AG04449 (cell line): ENCODE measurements at regions not wholly inside any gene's neighbourhood (a gene's known extent, or its start where the extent isn't known, plus 50 kb on each side); places are given as distances from the start of the nearest gene placed in this dataset.

Experiments used
- CTCF ChIA-PET: fragments of 350-600 bp; formaldehyde crosslinking; extraction: SDS; loops from one replicate; lab custom pipeline; 2021; ENCODE audit warnings: antibody characterized with exemption; lab: Yijun Ruan, JAX
- POLR2A ChIA-PET: fragments of 400-600, 350-600 bp; formaldehyde crosslinking; extraction: SDS; loops from one replicate; lab custom pipeline; 2020; ENCODE audit warnings: antibody characterized with exemption, inconsistent platforms; lab: Yijun Ruan, JAX
- DNase-seq: peaks from one replicate; pipeline ENCODE4 v3.0.0-alpha.2; 2010; ENCODE audit warnings: low read depth, low spot score
- H3K4me3 ChIP-seq: 2 replicates; pipeline ENCODE4 v1.5.1; 2011; ENCODE audit warnings: low read depth, mild to moderate bottlenecking, control low read depth, low read length
- CTCF ChIP-seq: IDR thresholded peaks from one replicate; pipeline ENCODE4 v1.5.1; 2011; ENCODE audit warnings: mild to moderate bottlenecking, moderate library complexity, low read length, control low read depth, inconsistent platforms; ENCODE audit not compliant: insufficient read depth; ENCODE audit errors: missing control alignments

DNA sequence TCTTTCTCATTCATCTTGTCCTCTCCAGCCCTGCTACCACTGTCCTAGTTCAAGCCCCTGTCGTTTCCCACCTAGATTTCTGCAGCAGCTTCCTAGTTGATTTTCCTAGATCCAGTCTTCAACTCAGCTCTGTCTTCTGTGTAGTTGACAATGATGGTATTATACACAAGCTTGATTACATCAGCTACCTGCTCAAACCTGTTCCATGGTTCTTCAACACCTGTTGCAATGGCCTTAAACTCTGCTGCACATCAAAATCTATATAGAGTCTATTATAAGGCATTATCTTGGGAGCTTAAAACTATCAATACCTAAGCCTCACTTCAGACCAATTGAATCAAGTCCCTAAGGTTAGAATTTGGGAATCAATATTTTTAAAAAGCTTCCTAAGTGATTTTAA, 71.7 kb upstream of the PELI2 start:
- DNase-seq, result no peak
- H3K4me3 ChIP-seq, result no peak overlapping the region
- POLR2A ChIA-PET, result no interaction called here
- CTCF ChIA-PET, result no interaction called here
- TF ChIP-seq CTCF, result no peak

DNA sequence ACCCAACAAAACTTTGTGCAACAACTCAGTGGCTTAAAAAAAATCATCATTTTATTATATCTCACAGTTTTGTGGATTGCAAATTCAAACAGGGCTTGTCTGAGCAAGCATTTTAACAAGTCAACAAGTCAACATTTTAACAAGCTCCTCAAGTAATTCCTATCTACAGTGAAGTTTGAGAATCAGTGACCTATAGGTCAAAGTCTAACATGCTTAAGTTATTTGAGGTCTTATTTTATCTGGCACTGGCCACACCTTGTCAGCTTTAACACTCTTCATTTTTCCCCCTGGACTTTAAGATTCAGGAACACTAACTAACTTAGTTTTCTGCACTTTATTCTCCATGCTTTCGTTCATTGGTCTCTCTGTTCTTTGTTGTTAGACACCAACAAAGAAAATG, 71.2 kb upstream of the PELI2 start:
- POLR2A ChIA-PET, result no interaction called here

GRCh38 chr14:56049536-56049935, 68.7 kb upstream of the PELI2 start:
- H3K4me3 ChIP-seq, result no peak overlapping the region
- TF ChIP-seq CTCF, result no peak
- no peak for DNase-seq
- CTCF ChIA-PET, result no interaction called here
- POLR2A ChIA-PET, result no interaction called here

More for the DNA sequence above, 71.2 kb upstream of the PELI2 start:
- H3K4me3 ChIP-seq, result no peak overlapping the region
- CTCF ChIA-PET, result no interaction called here
- DNase-seq, result no peak
- TF ChIP-seq CTCF, result no peak

GRCh38 chr14:56055511-56055910, 62.7 kb upstream of the PELI2 start:
- ChIA-PET POLR2A (no interaction called here), CTCF (no interaction called here)
- no peak for TF ChIP-seq CTCF
- DNase-seq, result no peak
- H3K4me3 ChIP-seq, result no peak overlapping the region

DNA sequence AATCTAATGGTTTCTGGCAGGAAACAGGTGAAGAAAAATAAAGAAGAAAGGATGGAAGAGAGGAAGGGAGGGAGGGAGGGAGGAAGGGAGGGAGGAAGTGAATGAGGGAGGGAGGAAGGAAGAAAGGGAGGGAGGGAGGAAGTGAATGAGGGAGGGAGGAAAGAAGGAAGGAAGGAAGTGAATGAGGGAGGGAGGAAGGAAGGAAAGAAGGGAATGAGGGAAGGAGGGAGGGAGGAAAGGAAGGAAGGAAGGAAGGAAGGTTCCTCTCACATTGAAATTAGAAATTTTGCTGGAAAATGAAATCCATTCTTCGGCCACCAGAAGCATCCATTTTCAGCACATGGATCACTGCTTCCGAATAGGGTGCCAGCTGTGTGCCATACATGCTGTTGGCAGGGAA, 62.2 kb upstream of the PELI2 start:
- H3K4me3 ChIP-seq, result no peak overlapping the region
- ChIA-PET POLR2A (no interaction called here), CTCF (no interaction called here)

DNA sequence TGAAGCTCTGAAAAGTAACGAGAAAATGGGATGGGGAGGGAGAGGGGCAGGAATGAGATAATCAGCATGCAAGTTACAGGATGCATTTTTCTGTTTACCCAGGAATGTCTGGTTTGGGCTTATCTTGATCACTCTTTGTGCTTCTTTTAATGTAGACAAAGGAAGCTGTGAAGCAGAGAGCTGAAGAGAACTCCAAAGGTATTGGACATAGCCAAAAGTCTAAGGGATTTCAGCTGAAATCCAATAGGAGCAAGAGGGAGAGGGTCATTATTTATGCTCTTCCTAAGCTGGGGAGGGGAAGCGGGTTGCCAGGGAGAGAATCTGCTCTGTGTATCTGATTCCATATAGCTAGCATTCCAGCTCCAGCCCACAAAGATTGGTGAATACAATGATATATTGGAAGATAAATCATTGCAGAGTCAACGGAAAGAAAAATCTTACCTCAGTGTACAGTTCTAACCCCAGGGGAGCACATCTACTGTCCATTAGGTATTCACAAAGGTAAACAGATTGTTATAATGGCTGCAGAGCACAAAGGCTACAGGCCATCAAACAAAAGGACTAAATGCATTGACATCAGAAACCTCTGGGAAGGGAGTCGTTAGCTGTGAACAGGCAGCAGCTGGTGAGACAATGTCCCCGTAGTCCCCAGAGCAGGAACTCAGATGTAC, 61.0 kb upstream of the PELI2 start:
- DNase-seq, result no peak

More for the DNA sequence above, 62.2 kb upstream of the PELI2 start:
- TF ChIP-seq CTCF, result no peak
- DNase-seq, result no peak

More for the DNA sequence above, 61.0 kb upstream of the PELI2 start:
- H3K4me3 ChIP-seq, result no peak overlapping the region
- ChIA-PET CTCF (interaction anchor here (0.7 to 1.3 kb wide), 2 partner anchors 8 to 283 kb away, joined by 3 read pairs; no protein-coding TSS in a partner anchor), POLR2A (no interaction called here)
- no peak for TF ChIP-seq CTCF
